ENCODE measurements at regions not wholly inside any gene's neighbourhood (a gene's known extent, or its start where the extent isn't known, plus 50 kb on each side); places are given as distances from the start of the nearest gene placed in this dataset.

GRCh38 chr5:156120777-156121176 is 206.2 kb upstream of the SGCD start:
- CTCF ChIA-PET, result no interaction called here
- no peak overlapping the region for H3K27ac ChIP-seq

GRCh38 chr5:156121234-156121633 is 205.7 kb upstream of the SGCD start:
- DNase-seq, result no peak
- no peaks in the 10 kb centered on the region for H3K79me2 ChIP-seq (ENCODE audit: low read depth)
- peaks cover 4% of the 10 kb centered on the region; the same call in 1 of the 2 replicates for H3K27me3 ChIP-seq (ENCODE audit: insufficient read depth, low read depth)
- no peak overlapping the region for H3K4me2 ChIP-seq
- no peaks in the 10 kb centered on the region for H3K9me3 ChIP-seq (ENCODE audit: insufficient read depth, low read depth)
- H3F3A ChIP-seq (ENCODE audit: insufficient read depth, low read depth), result no peaks in the 10 kb centered on the region
- H3K4me1 ChIP-seq (replicated peaks; ENCODE audit: insufficient read depth), result no peaks in the 10 kb centered on the region
- H4K20me1 ChIP-seq (ENCODE audit: insufficient read depth), result no peaks in the 10 kb centered on the region
- H2AFZ ChIP-seq, result no peak overlapping the region
- no peak overlapping the region for H3K27ac ChIP-seq
- H3K36me3 ChIP-seq (ENCODE audit: low read depth), result no peaks in the 10 kb centered on the region
- BruUV-seq (replicated peaks), result no TSS peak
- CTCF ChIA-PET, result no interaction called here
- H3K9me2 ChIP-seq (ENCODE audit: insufficient read depth), result no peaks in the 10 kb centered on the region
- intact Hi-C loops (cut with micrococcal nuclease; ENCODE audit: unreplicated experiment), result no loop called here
- POLR2A ChIA-PET (ENCODE audit: unreplicated experiment), result no interaction called here
- no peak overlapping the region for H3K4me3 ChIP-seq
- TF ChIP-seq CTCF (conservative IDR thresholded peaks at IDR 0.05) (no peak), EZH2 (IDR thresholded peaks at IDR 0.05; ENCODE audit: low read depth) (no peak)

More at GRCh38 chr5:156120777-156121176, 206.2 kb upstream of the SGCD start:
- DNase-seq, result no peak
- H3K4me2 ChIP-seq, result no peak overlapping the region
- H3K9me3 ChIP-seq (ENCODE audit: insufficient read depth, low read depth), result no peaks in the 10 kb centered on the region
- H3K9me2 ChIP-seq (ENCODE audit: insufficient read depth), result no peaks in the 10 kb centered on the region
- no peaks in the 10 kb centered on the region for H3K36me3 ChIP-seq (ENCODE audit: low read depth)
- no peaks in the 10 kb centered on the region for H4K20me1 ChIP-seq (ENCODE audit: insufficient read depth)
- intact Hi-C loops (cut with micrococcal nuclease; ENCODE audit: unreplicated experiment), result no loop called here
- TF ChIP-seq EZH2 (IDR thresholded peaks at IDR 0.05; ENCODE audit: low read depth) (no peak), CTCF (conservative IDR thresholded peaks at IDR 0.05) (no peak)
- peaks cover 4% of the 10 kb centered on the region; the same call in 1 of the 2 replicates for H3K27me3 ChIP-seq (ENCODE audit: insufficient read depth, low read depth)
- H3F3A ChIP-seq (ENCODE audit: insufficient read depth, low read depth), result no peaks in the 10 kb centered on the region
- H3K4me3 ChIP-seq, result no peak overlapping the region
- H3K4me1 ChIP-seq (replicated peaks; ENCODE audit: insufficient read depth), result no peaks in the 10 kb centered on the region
- POLR2A ChIA-PET (ENCODE audit: unreplicated experiment), result no interaction called here
- H3K79me2 ChIP-seq (ENCODE audit: low read depth), result no peaks in the 10 kb centered on the region
- no peak overlapping the region for H2AFZ ChIP-seq
- no TSS peak for BruUV-seq (replicated peaks)

DNA sequence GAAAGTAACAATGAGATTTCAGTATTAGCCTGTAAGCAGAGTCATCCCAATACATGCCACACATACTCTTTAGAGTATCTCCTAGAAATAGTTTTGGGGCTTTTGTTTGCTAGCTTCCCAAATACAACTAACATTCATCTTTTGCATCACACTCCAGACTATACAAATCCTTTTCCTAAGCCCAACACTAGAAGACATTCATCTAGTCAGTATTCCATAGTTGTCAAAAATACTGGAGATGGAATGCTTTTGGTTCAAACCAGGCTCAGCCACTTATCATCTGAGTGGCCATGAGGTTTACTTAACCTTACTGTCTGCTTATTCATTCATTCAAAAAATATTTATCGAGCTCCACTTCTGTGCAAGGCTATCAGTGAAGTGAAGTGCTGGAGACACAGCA is 205.1 kb upstream of the SGCD start:
- no TSS peak for BruUV-seq (replicated peaks)
- no peaks in the 10 kb centered on the region for H3K36me3 ChIP-seq (ENCODE audit: low read depth)
- H3K79me2 ChIP-seq (ENCODE audit: low read depth), result no peaks in the 10 kb centered on the region
- ChIA-PET POLR2A (ENCODE audit: unreplicated experiment) (no interaction called here), CTCF (no interaction called here)
- DNase-seq, result no peak
- no peaks in the 10 kb centered on the region for H3F3A ChIP-seq (ENCODE audit: insufficient read depth, low read depth)
- intact Hi-C loops (cut with micrococcal nuclease; ENCODE audit: unreplicated experiment), result no loop called here
- H3K27me3 ChIP-seq (ENCODE audit: insufficient read depth, low read depth), result peaks cover 4% of the 10 kb centered on the region; the same call in 1 of the 2 replicates
- H4K20me1 ChIP-seq (ENCODE audit: insufficient read depth), result no peaks in the 10 kb centered on the region
- H3K4me1 ChIP-seq (replicated peaks; ENCODE audit: insufficient read depth), result no peaks in the 10 kb centered on the region
- H3K9me3 ChIP-seq (ENCODE audit: insufficient read depth, low read depth), result no peaks in the 10 kb centered on the region
- H2AFZ ChIP-seq, result no peak overlapping the region
- no peak overlapping the region for H3K27ac ChIP-seq
- no peak overlapping the region for H3K4me3 ChIP-seq
- no peak overlapping the region for H3K4me2 ChIP-seq
- no peaks in the 10 kb centered on the region for H3K9me2 ChIP-seq (ENCODE audit: insufficient read depth)
- TF ChIP-seq EZH2 (IDR thresholded peaks at IDR 0.05; ENCODE audit: low read depth) (no peak), CTCF (conservative IDR thresholded peaks at IDR 0.05) (no peak)

All from PC-9 (cell line).